ENCODE measurements at regions not wholly inside any gene's neighbourhood (a gene's known extent, or its start where the extent isn't known, plus 50 kb on each side); places are given as distances from the start of the nearest gene placed in this dataset.
"Not testable (repeated sequence)": the region's sequence is repeated elsewhere in the genome, so short reads cannot be mapped to it uniquely, and the experiment has no call there.

DNA sequence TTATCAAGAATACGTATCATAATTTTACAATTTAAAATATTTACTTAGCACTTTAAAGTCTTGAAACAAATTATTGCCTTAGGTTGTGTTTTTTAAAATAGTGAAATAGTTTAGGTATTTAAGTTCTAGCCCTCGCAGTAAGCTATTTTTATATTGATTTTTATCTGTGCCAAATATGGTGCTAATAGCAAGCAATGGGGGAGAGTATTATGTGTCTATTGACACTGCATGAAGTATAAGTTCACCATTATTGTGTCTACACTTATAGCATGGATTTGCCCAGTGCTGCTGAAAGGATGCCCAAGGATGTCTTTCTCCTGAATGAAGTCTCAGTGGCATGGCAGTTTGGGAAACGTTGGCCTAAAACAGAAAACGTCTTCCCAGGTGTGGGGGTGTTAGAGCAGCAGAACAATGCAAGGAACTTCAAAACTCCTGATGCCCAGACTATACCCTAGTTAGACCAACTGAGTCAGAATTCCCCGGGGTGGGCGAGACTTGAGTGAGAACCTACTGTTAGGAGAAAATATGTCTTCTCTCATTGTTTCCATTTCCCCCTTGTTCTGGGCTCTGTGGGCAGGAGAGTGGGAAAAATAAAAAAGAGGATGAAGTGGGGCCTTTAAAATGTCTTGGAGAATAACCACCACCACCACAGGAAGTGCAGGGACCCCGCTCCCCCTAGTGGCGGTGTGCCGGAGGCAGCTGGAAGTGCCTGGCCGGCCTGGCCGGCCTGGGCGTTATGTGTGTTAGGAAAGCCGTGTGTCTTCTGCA lies 104.2 kb upstream of the SLC7A14 start:
- Histone ChIP-seq H3K4me3 (ENCODE audit: low read depth, low read length) (no peak overlapping the region), H3K4me1 (ENCODE audit: control insufficient read depth, insufficient read depth, low read length) (peaks cover 12% of the 10 kb centered on the region), H3K27ac (ENCODE audit: low read depth, low read length) (peak overlapping the region; percentile 50; the same call in 1 of the 2 replicates), H3K36me3 (ENCODE audit: control insufficient read depth, insufficient read depth, low read length) (no peaks in the 10 kb centered on the region; the same call in 1 of the 2 replicates), H3K27me3 (ENCODE audit: control insufficient read depth, insufficient read depth, low read length) (no peaks in the 10 kb centered on the region), H3K9me3 (ENCODE audit: control insufficient read depth, insufficient read depth, low read depth, low read length) (no peaks in the 10 kb centered on the region; the same call in 1 of the 2 replicates), H3K9ac (ENCODE audit: low read length) (peak overlapping the region; percentile 57)

DNA sequence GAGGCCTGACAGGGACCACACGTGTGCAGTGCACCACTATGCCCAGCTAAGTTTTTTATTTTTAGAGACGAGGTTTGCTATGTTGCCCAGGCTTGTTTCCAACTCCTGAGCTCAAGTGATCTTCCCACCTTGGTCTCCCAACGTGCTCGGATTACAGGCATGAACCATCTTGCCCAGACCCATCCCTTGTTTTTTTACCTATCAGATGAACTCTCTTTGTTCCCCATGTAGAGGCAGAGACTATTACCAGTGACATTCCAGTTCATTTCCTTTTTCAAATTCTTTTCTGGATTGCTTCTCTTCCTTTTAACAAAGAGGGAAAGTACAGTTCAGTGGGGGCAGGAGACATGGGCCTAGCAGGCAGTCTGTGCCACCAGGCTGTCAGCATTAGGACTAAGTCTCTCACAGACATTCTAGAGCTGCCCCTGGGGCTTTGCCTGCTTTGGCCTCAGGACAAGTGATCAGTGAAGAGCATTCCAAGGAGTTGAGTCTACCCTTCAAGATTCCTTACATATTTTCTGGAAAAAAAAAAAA lies 103.5 kb upstream of the SLC7A14 start:
- H3K9me3 ChIP-seq (ENCODE audit: control insufficient read depth, insufficient read depth, low read depth, low read length) = no peaks in the 10 kb centered on the region; the same call in 1 of the 2 replicates
- no peaks in the 10 kb centered on the region; the same call in 1 of the 2 replicates for H3K36me3 ChIP-seq (ENCODE audit: control insufficient read depth, insufficient read depth, low read length)
- no peaks in the 10 kb centered on the region for H3K27me3 ChIP-seq (ENCODE audit: control insufficient read depth, insufficient read depth, low read length)
- peak overlapping the region; percentile 95 for H3K9ac ChIP-seq (ENCODE audit: low read length)
- H3K4me1 ChIP-seq (ENCODE audit: control insufficient read depth, insufficient read depth, low read length) = peaks cover 12% of the 10 kb centered on the region
- H3K27ac ChIP-seq (ENCODE audit: low read depth, low read length) = peak overlapping the region; percentile 91; the same call in 1 of the 2 replicates
- H3K4me3 ChIP-seq (ENCODE audit: low read depth, low read length) = peak overlapping the region; percentile 62; the same call in 1 of the 2 replicates

DNA sequence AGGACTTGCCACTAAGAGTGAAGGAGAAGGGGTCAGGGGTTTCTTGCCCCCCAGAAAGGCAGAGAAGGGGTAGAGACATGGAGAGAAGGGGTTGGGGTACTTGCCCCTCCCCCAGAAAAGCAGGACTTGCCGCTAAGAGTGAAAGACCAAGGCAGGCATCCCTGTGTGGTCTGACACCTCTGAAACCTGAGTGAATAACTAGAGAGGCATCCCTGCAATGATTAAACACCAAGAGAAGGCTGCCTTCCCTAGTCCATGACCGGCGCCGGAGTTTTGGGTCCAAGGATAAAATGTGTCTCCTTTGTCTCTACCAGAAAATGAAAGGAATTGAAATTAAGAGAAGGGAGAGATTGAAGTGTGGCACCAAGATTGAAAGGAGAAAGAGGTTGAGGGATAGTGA lies 102.3 kb upstream of the SLC7A14 start:
- peak overlapping the region; percentile 91; the same call in 1 of the 2 replicates for H3K27ac ChIP-seq (ENCODE audit: low read depth, low read length)
- H3K4me3 ChIP-seq (ENCODE audit: low read depth, low read length) = peak overlapping the region; percentile 62; the same call in 1 of the 2 replicates
- not testable (repeated sequence) for H3K36me3 ChIP-seq (ENCODE audit: control insufficient read depth, insufficient read depth, low read length); H3K9me3 ChIP-seq (ENCODE audit: control insufficient read depth, insufficient read depth, low read depth, low read length); H3K27me3 ChIP-seq (ENCODE audit: control insufficient read depth, insufficient read depth, low read length)
- peaks cover 12% of the 10 kb centered on the region for H3K4me1 ChIP-seq (ENCODE audit: control insufficient read depth, insufficient read depth, low read length)
- H3K9ac ChIP-seq (ENCODE audit: low read length) = peak overlapping the region; percentile 95

DNA sequence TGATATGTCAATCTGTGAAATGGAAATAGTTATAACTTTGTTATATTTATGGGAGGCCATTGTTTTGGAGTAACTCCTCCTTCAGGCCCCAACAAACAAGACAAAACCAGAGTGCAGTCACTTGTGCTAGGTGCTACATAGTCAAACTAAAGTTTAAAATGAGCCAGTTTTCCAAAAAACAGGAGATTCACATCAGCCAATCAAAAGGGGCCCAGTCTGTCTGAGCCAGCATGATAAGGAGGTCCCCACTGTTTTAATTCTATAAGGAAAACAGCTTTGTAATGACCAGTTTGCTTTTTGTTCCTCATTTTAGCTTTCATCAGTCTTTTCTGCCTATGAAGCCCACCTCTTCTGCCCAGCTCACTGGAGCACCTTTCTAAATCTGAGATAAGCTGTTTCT lies 94.7 kb upstream of the SLC7A14 start:
- Histone ChIP-seq H3K4me1 (ENCODE audit: control insufficient read depth, insufficient read depth, low read length) (peaks cover 7% of the 10 kb centered on the region; the same call in 1 of the 2 replicates), H3K27ac (ENCODE audit: low read depth, low read length) (no peak overlapping the region; the same call in 1 of the 2 replicates), H3K4me3 (ENCODE audit: low read depth, low read length) (no peak overlapping the region), H3K27me3 (ENCODE audit: control insufficient read depth, insufficient read depth, low read length) (no peaks in the 10 kb centered on the region), H3K9me3 (ENCODE audit: control insufficient read depth, insufficient read depth, low read depth, low read length) (peaks cover 5% of the 10 kb centered on the region; the same call in 1 of the 2 replicates), H3K36me3 (ENCODE audit: control insufficient read depth, insufficient read depth, low read length) (no peaks in the 10 kb centered on the region), H3K9ac (ENCODE audit: low read length) (no peak overlapping the region)

DNA sequence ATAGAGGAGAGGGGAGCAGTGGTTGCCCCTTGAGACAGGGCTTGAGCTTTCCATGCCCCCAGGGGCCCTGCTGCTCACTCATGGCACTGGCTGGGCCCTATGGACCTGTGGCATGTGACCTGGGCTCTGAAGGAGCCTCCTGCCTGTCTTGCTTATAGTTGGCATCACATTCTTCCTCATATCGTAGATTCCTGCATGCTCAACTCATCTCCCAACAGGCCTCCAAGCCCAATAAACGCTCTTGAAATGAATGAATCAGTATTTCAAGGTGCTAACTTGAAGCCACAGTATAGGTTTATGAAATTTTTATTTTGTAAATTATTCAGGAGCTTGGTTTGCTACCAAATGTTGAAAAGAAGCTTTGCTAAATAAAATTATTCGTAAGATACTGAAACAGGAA lies 93.3 kb upstream of the SLC7A14 start:
- H3K4me3 ChIP-seq (ENCODE audit: low read depth, low read length) = no peak overlapping the region
- H3K27ac ChIP-seq (ENCODE audit: low read depth, low read length) = no peak overlapping the region
- peaks cover 7% of the 10 kb centered on the region; the same call in 1 of the 2 replicates for H3K4me1 ChIP-seq (ENCODE audit: control insufficient read depth, insufficient read depth, low read length)
- H3K9ac ChIP-seq (ENCODE audit: low read length) = no peak overlapping the region
- H3K27me3 ChIP-seq (ENCODE audit: control insufficient read depth, insufficient read depth, low read length) = no peaks in the 10 kb centered on the region
- peaks cover 5% of the 10 kb centered on the region; the same call in 1 of the 2 replicates for H3K9me3 ChIP-seq (ENCODE audit: control insufficient read depth, insufficient read depth, low read depth, low read length)
- H3K36me3 ChIP-seq (ENCODE audit: control insufficient read depth, insufficient read depth, low read length) = no peaks in the 10 kb centered on the region

DNA sequence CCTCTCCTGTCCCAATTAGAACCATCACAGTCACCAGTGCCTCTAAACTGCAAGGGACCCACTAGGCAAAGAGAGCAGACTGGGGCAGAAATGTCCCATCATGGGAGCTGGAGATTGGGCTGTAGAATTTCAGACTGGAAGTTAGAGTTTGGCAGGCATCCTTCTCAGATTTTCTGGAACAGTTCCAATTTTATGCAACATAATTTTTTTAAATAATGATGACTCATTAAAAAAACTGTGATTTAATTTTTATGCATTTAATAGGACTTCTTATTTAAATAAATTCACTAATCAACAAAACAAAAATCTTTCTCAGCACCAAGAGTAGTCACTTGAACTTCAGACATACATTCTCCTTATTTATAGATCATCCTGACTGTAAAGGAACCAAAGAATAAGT lies 84.6 kb upstream of the SLC7A14 start:
- Histone ChIP-seq H3K27me3 (ENCODE audit: control insufficient read depth, insufficient read depth, low read length) (no peaks in the 10 kb centered on the region), H3K36me3 (ENCODE audit: control insufficient read depth, insufficient read depth, low read length) (peaks cover 29% of the 10 kb centered on the region; the same call in 1 of the 2 replicates), H3K9ac (ENCODE audit: low read length) (no peak overlapping the region), H3K27ac (ENCODE audit: low read depth, low read length) (no peak overlapping the region), H3K4me3 (ENCODE audit: low read depth, low read length) (no peak overlapping the region), H3K9me3 (ENCODE audit: control insufficient read depth, insufficient read depth, low read depth, low read length) (peaks cover 30% of the 10 kb centered on the region), H3K4me1 (ENCODE audit: control insufficient read depth, insufficient read depth, low read length) (no peaks in the 10 kb centered on the region; the same call in 1 of the 2 replicates)

DNA sequence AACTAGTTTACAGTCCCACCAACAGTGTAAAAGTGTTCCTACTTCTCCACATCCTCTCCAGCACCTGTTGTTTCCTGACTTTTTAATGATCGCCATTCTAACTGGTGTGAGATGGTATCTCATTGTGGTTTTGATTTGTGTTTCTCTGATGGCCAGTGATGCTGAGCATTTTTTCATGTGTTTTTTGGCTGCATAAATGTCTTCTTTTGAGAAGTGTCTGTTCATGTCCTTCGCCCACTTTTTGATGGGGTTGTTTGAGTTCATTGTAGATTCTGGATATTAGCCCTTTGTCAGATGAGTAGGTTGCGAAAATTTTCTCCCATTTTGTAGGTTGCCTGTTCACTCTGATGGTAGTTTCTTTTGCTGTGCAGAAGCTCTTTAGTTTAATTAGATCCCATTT lies 77.1 kb upstream of the SLC7A14 start:
- H3K9ac ChIP-seq (ENCODE audit: low read length); H3K4me3 ChIP-seq (ENCODE audit: low read depth, low read length); H3K4me1 ChIP-seq (ENCODE audit: control insufficient read depth, insufficient read depth, low read length); H3K27ac ChIP-seq (ENCODE audit: low read depth, low read length); H3K27me3 ChIP-seq (ENCODE audit: control insufficient read depth, insufficient read depth, low read length); H3K9me3 ChIP-seq (ENCODE audit: control insufficient read depth, insufficient read depth, low read depth, low read length); H3K36me3 ChIP-seq (ENCODE audit: control insufficient read depth, insufficient read depth, low read length): not testable (repeated sequence)

DNA sequence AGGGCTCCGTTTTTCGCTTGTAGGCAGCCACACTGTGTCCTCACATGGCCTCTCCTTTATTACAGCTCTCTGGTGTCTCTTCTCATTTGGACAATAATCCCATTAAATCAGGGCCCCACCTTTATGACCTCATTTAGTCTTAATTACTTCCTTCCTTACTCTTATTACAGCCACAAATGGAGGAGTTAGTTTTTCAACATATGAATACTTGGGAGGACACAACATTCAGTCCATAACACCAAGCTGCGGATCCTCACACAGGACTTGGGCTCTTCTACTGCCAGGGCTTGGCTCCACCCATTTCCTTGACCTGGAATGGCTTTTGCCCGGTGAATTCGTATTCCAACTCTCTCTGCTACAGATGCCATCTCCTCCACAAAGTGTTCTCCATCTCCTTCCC lies 74.3 kb upstream of the SLC7A14 start:
- no peaks in the 10 kb centered on the region for H3K4me1 ChIP-seq (ENCODE audit: control insufficient read depth, insufficient read depth, low read length)
- H3K36me3 ChIP-seq (ENCODE audit: control insufficient read depth, insufficient read depth, low read length) = no peaks in the 10 kb centered on the region
- no peak overlapping the region for H3K9ac ChIP-seq (ENCODE audit: low read length)
- no peak overlapping the region for H3K27ac ChIP-seq (ENCODE audit: low read depth, low read length)
- 0 out of 2 replicates have a peak, but pooled peaks cover 4% of the 10 kb centered on the region for H3K9me3 ChIP-seq (ENCODE audit: control insufficient read depth, insufficient read depth, low read depth, low read length)
- H3K27me3 ChIP-seq (ENCODE audit: control insufficient read depth, insufficient read depth, low read length) = no peaks in the 10 kb centered on the region
- H3K4me3 ChIP-seq (ENCODE audit: low read depth, low read length) = no peak overlapping the region

DNA sequence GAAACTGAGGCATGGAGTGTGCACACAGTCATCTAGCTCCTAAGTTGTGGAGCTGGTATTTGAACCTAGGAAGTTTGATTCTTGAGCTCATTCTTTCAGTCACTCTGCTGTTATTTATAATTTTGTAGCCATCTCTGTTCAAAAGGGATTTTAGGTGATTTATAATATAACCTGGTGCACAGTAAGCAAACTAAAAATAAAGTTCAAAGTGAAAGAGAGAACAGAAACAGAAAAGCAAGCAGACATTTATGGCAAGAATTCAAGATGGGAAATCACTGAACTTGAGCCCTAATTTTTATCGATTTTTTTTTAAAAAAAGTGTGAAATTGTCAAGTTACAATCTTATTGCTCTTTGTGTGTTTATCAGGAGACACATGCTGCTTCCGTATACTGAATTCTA lies 71.4 kb upstream of the SLC7A14 start:
- H3K9me3 ChIP-seq (ENCODE audit: control insufficient read depth, insufficient read depth, low read depth, low read length) = 0 out of 2 replicates have a peak, but pooled peaks cover 4% of the 10 kb centered on the region
- H3K4me1 ChIP-seq (ENCODE audit: control insufficient read depth, insufficient read depth, low read length) = no peaks in the 10 kb centered on the region
- no peaks in the 10 kb centered on the region for H3K36me3 ChIP-seq (ENCODE audit: control insufficient read depth, insufficient read depth, low read length)
- H3K27ac ChIP-seq (ENCODE audit: low read depth, low read length) = no peak overlapping the region
- H3K27me3 ChIP-seq (ENCODE audit: control insufficient read depth, insufficient read depth, low read length) = no peaks in the 10 kb centered on the region
- no peak overlapping the region for H3K9ac ChIP-seq (ENCODE audit: low read length)
- H3K4me3 ChIP-seq (ENCODE audit: low read depth, low read length) = no peak overlapping the region

DNA sequence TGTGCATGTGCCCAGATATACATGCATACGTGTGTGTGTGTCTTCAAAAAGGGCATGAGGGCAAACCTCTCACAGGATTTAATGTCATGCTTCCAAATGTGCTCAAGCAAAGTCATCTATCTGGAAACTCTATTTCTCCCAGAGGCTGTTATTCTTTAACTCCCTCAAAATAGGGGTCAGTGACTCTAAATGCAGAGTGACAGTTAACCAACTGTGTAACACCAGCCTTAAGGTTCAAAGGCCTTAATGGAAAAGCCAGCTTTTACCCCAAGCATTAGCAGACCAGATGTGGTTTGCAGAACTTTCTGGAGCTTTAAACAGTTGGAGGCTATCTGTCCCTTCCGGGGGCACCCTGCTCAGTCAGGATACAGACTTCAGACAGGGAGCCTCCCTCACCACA lies 70.4 kb upstream of the SLC7A14 start:
- no peak overlapping the region for H3K27ac ChIP-seq (ENCODE audit: low read depth, low read length)
- H3K9me3 ChIP-seq (ENCODE audit: control insufficient read depth, insufficient read depth, low read depth, low read length) = 0 out of 2 replicates have a peak, but pooled peaks cover 4% of the 10 kb centered on the region
- H3K9ac ChIP-seq (ENCODE audit: low read length) = no peak overlapping the region
- no peak overlapping the region for H3K4me3 ChIP-seq (ENCODE audit: low read depth, low read length)
- H3K36me3 ChIP-seq (ENCODE audit: control insufficient read depth, insufficient read depth, low read length) = no peaks in the 10 kb centered on the region
- H3K27me3 ChIP-seq (ENCODE audit: control insufficient read depth, insufficient read depth, low read length) = no peaks in the 10 kb centered on the region
- H3K4me1 ChIP-seq (ENCODE audit: control insufficient read depth, insufficient read depth, low read length) = no peaks in the 10 kb centered on the region; the same call in 1 of the 2 replicates

DNA sequence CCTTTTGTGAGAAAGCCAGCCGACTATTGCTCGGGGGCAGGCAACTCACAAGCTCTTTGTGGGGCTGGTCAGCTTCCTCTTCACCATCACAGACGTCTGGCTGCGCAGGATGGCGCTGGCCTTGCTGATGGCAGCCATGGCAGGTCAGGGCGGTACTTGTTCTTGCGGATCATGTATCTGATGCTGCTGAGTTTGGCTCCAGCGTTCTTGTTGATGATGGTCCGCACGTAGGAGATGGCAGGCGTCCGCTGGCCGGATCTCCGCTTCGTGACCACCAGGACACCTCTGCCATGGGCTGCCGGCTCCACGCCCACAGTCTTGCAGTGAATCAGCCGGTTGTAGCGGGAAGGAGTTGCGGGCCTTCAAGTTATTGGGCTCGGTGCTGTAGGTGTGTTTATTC lies 67.9 kb upstream of the SLC7A14 start:
- no peaks in the 10 kb centered on the region; the same call in 1 of the 2 replicates for H3K27me3 ChIP-seq (ENCODE audit: control insufficient read depth, insufficient read depth, low read length)
- 0 out of 2 replicates have a peak, but pooled peaks cover 4% of the 10 kb centered on the region for H3K9me3 ChIP-seq (ENCODE audit: control insufficient read depth, insufficient read depth, low read depth, low read length)
- no peak overlapping the region for H3K27ac ChIP-seq (ENCODE audit: low read depth, low read length)
- peaks cover 6% of the 10 kb centered on the region; the same call in 1 of the 2 replicates for H3K4me1 ChIP-seq (ENCODE audit: control insufficient read depth, insufficient read depth, low read length)
- H3K9ac ChIP-seq (ENCODE audit: low read length) = no peak overlapping the region
- no peaks in the 10 kb centered on the region for H3K36me3 ChIP-seq (ENCODE audit: control insufficient read depth, insufficient read depth, low read length)
- no peak overlapping the region for H3K4me3 ChIP-seq (ENCODE audit: low read depth, low read length)
